Heart right ventricle (tissue), 16 donors: ENCODE measurements at regions not wholly inside any gene's neighbourhood (a gene's known extent, or its start where the extent isn't known, plus 50 kb on each side); places are given as distances from the start of the nearest gene placed in this dataset.
"Not testable (repeated sequence)": the region's sequence is repeated elsewhere in the genome, so short reads cannot be mapped to it uniquely, and the experiment has no call there.

Experiments used
- ATAC-seq, 8 donors: fragments of 200-7000 bp; cut with Tn5 transposase; one replicate each; pipeline ENCODE4 v1.9.1; 2020; ENCODE audit warnings: mild to moderate bottlenecking in 8 of 8, moderate library complexity in 8 of 8, moderate number of reproducible peaks in 1 of 8
- DNase-seq, 2 donors: peaks; one replicate each; pipeline ENCODE4 v3.0.0-alpha.2; 2020
- H3K27ac ChIP-seq, 10 donors: fragments of 200-600 bp; sonication (generic) in 2 of 10; one replicate each; pipeline versions ENCODE4 v1.5.0 to v1.8.0; 2020 to 2022; ENCODE audit warnings: mild to moderate bottlenecking in 3 of 10
- H3K27me3 ChIP-seq, 7 donors: fragments of 200-600 bp; one replicate each; pipeline ENCODE4 v1.8.0; 2021 to 2022; ENCODE audit warnings: mild to moderate bottlenecking in 2 of 7
- H3K36me3 ChIP-seq, 9 donors: fragments of 200-600 bp; sonication (generic) in 1 of 9; one replicate each; pipeline versions ENCODE4 v1.5.0 to v1.8.0; 2020 to 2022; ENCODE audit warnings: mild to moderate bottlenecking in 2 of 9
- H3K4me1 ChIP-seq, 9 donors: fragments of 200-600 bp; sonication (generic) in 1 of 9; one replicate each; pipeline versions ENCODE4 v1.5.0 to v1.8.0; 2020 to 2022; ENCODE audit warnings: mild to moderate bottlenecking in 4 of 9
- H3K4me3 ChIP-seq, 10 donors: fragments of 200-600 bp; sonication (generic) in 2 of 10; one replicate each; pipeline versions ENCODE4 v1.5.0 to v1.8.0; 2020 to 2022; ENCODE audit warnings: mild to moderate bottlenecking in 7 of 10, moderate library complexity in 2 of 10
- H3K9me3 ChIP-seq, 11 donors: fragments of 200-600 bp in 10 of 11; sonication (generic) in 2 of 11; one replicate each; pipeline versions ENCODE4 v1.5.0 to v1.8.0; 2013 to 2022; ENCODE audit warnings: mild to moderate bottlenecking in 2 of 11, control low read depth in 1 of 11, moderate library complexity in 1 of 11
- CTCF ChIP-seq, 9 donors: fragments of 200-600 bp; sonication (generic) in 2 of 9; IDR thresholded peaks; one replicate each; pipeline versions ENCODE4 v1.5.0 to v1.8.0; 2021 to 2022; ENCODE audit warnings: antibody characterized with exemption in 9 of 9, mild to moderate bottlenecking in 5 of 9, moderate library complexity in 1 of 9
- WGBS, 2 donors: extraction: QIAGEN DNeasy Blood & Tissue Kit; methylation state at CpG; one replicate each; pipeline ENCODE4 v1.1.7; 2013; ENCODE audit warnings: inconsistent platforms in 1 of 2; 5-methylcytosine and 5-hydroxymethylcytosine counted together
- intact Hi-C, 10 donors: fragments of 100-400 bp; cut with DNase I; formaldehyde crosslinking; loops; one replicate each; pipeline versions ENCODE4 v1.11.1 to v1.14.2; 2022
- donor health status: Arrhythmogenic right ventricular cardiomyopathy.
- donor health status: ischemic (EF 13 %, LVEDD 7.1; RV severe dilation, severe dysfunction).
- donor health status: healthy with polysubstance abuse.
- donor health status: DM: no; HTN: yes; CAD: no.
- donor health status: DM: no; HTN: no; CAD: no.
- donor health status: ischemic (EF 25% LVEDD 6.9; RV normal size, moderate dysfunction).
- donor health status: ischemic (EF 25% LVEDD 5.7; RV mildly dilated, moderate dysfunction).
- donor health status: healthy.
- donor health status: DM: yes; HTN: yes; CAD: no.
- donor health status: Ischemic cardiomyopathy.
- donor health status: ischemic (EF 35%, LVEDD 5.7; RV mildly dilated, moderate dysfunction).
- donor health status: nonischemic (EF 11% LVEDD 7.7; RV severe dilation, severe dysfunction).
- donor health status: DM: yes; HTN: yes; CAD: no.
- donor health status: PGD.
- donor health status: ischemic (EF 29% LVEDD 5.4; RV normal size, mild dysfunction).
- donor health status: nonischemic (EF 23%, LVEDD 6.1; RV moderate dilation, normal function).

- intact Hi-C loops, result no loop called here
Observed at GRCh38 chr20:51943761-51944160, 141.4 kb upstream of the SALL4 start.

GRCh38 chr20:51943326-51943725, 141.0 kb upstream of the SALL4 start:
- H3K27me3 ChIP-seq, H3K4me1 ChIP-seq, H3K4me3 ChIP-seq, intact Hi-C loops, H3K9me3 ChIP-seq, ATAC-seq, H3K36me3 ChIP-seq, H3K27ac ChIP-seq, DNase-seq: not testable (repeated sequence)
- WGBS, 2 donors, result 92 to 95% methylated on average over 6 of the region's 6 CpGs

More at GRCh38 chr20:51943761-51944160, 141.4 kb upstream of the SALL4 start:
- H3K36me3 ChIP-seq, result no peaks in the 10 kb centered on the region
- H3K4me3 ChIP-seq, result no peak overlapping the region
- ATAC-seq (no peak), DNase-seq (no peak)
- H3K27ac ChIP-seq, result no peak overlapping the region
- no peaks in the 10 kb centered on the region for H3K9me3 ChIP-seq
- TF ChIP-seq CTCF (IDR thresholded peaks at IDR 0.05), result no peak
- no peaks in the 10 kb centered on the region for H3K4me1 ChIP-seq
- 91 to 94% methylated on average over 5 of the region's 5 CpGs for WGBS, 2 donors
- H3K27me3 ChIP-seq, result peaks cover 0 to 5% (median 0%) of the 10 kb centered on the region in 7 donors

GRCh38 chr20:51941503-51941902, 139.2 kb upstream of the SALL4 start:
- DNase-seq (no peak), ATAC-seq (no peak)
- intact Hi-C loops, result no loop called here
- 87 to 89% methylated on average over 6 of the region's 6 CpGs for WGBS, 2 donors
- H3K36me3 ChIP-seq, result no peaks in the 10 kb centered on the region
- H3K4me3 ChIP-seq, result no peak overlapping the region
- no peaks in the 10 kb centered on the region for H3K4me1 ChIP-seq
- H3K9me3 ChIP-seq, result no peaks in the 10 kb centered on the region
- H3K27ac ChIP-seq, result no peak overlapping the region
- peaks cover 0 to 5% (median 0%) of the 10 kb centered on the region in 7 donors for H3K27me3 ChIP-seq
- TF ChIP-seq CTCF (IDR thresholded peaks at IDR 0.05), result no peak

GRCh38 chr20:51939259-51939585, 136.9 kb upstream of the SALL4 start:
- H3K27ac ChIP-seq, result no peak overlapping the region
- H3K4me1 ChIP-seq, result no peaks in the 10 kb centered on the region
- H3K36me3 ChIP-seq, result no peaks in the 10 kb centered on the region
- no peak overlapping the region for H3K4me3 ChIP-seq
- peaks cover 0 to 5% (median 0%) of the 10 kb centered on the region in 7 donors for H3K27me3 ChIP-seq
- H3K9me3 ChIP-seq, result no peaks in the 10 kb centered on the region
- WGBS, 2 donors, result 90 to 93% methylated on average over 6 of the region's 6 CpGs
- ATAC-seq (no peak), DNase-seq (no peak)
- TF ChIP-seq CTCF (IDR thresholded peaks at IDR 0.05), result no peak
- intact Hi-C loops, result no loop called here

GRCh38 chr20:51938559-51939258, 136.4 kb upstream of the SALL4 start:
- no peak for TF ChIP-seq CTCF (IDR thresholded peaks at IDR 0.05)
- ATAC-seq, result no peak
- Histone ChIP-seq H3K36me3 (no peaks in the 10 kb centered on the region), H3K4me3 (no peak overlapping the region), H3K4me1 (no peaks in the 10 kb centered on the region), H3K9me3 (no peaks in the 10 kb centered on the region), H3K27ac (no peak overlapping the region), H3K27me3 (peaks cover 0 to 5% (median 3%) of the 10 kb centered on the region in 7 donors)
- 85 to 87% methylated on average over 5 of the region's 5 CpGs for WGBS, 2 donors
- intact Hi-C loops, result no loop called here
- no peak for DNase-seq
